ENCODE measurements at regions not wholly inside any gene's neighbourhood (a gene's known extent, or its start where the extent isn't known, plus 50 kb on each side); places are given as distances from the start of the nearest gene placed in this dataset.

DNA sequence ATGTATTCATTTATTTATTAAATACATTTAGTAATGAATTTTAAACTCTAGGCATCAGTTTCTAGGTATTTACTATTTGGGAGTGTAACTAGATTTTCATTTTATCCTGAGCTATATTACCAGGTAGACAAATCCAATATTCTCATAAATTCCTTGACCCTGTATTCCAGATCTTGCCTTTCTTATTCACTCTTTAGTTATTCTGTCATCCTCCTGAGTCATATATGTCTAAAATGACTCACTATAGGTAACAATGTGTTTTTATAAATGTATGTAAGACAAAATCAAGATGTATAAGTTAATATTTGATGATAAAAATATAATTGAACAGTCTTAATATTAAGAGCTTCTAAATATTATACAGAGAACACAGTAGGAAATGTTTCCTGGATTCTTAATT, 642.1 kb upstream of the NRSN1 start:
- TF ChIP-seq, protein P1, sequence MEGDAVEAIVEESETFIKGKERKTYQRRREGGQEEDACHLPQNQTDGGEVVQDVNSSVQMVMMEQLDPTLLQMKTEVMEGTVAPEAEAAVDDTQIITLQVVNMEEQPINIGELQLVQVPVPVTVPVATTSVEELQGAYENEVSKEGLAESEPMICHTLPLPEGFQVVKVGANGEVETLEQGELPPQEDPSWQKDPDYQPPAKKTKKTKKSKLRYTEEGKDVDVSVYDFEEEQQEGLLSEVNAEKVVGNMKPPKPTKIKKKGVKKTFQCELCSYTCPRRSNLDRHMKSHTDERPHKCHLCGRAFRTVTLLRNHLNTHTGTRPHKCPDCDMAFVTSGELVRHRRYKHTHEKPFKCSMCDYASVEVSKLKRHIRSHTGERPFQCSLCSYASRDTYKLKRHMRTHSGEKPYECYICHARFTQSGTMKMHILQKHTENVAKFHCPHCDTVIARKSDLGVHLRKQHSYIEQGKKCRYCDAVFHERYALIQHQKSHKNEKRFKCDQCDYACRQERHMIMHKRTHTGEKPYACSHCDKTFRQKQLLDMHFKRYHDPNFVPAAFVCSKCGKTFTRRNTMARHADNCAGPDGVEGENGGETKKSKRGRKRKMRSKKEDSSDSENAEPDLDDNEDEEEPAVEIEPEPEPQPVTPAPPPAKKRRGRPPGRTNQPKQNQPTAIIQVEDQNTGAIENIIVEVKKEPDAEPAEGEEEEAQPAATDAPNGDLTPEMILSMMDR (IDR thresholded peaks at IDR 0.05) = no peak
- no peak for TF ChIP-seq POLR2A (IDR thresholded peaks at IDR 0.05)
